OCI-LY7 (cell line): ENCODE measurements at regions not wholly inside any gene's neighbourhood (a gene's known extent, or its start where the extent isn't known, plus 50 kb on each side); places are given as distances from the start of the nearest gene placed in this dataset.

Source experiments
- BruUV-seq: library from RNA; stranded (reverse); fragments of 400-500 nt; replicated peaks from 2 replicates; lab custom pipeline; 2021; lab: Mats Ljungman, UMichigan
- CTCF ChIA-PET: fragments of 300-600 bp; sonication (Branson Sonifier 250); formaldehyde crosslinking; loops from one replicate; lab custom pipeline; 2022; ENCODE audit warnings: antibody characterized with exemption; ENCODE audit not compliant: unreplicated experiment; lab: Charles Lee
- POLR2A ChIA-PET: fragments of 300-600 bp; sonication (Branson Sonifier 250); formaldehyde crosslinking; loops from one replicate; lab custom pipeline; 2022; ENCODE audit warnings: antibody characterized with exemption; lab: Charles Lee
- DNase-seq: peaks from one replicate; pipeline ENCODE4 v3.0.0-alpha.2; 2015; ENCODE audit warnings: low spot score
- H2AFZ ChIP-seq: fragments of 200-600 bp; sonication (generic), shearing (Covaris generic); 2 replicates; pipeline ENCODE4 v1.6.1; 2014; ENCODE audit warnings: mild to moderate bottlenecking, antibody characterized with exemption, low read length, moderate library complexity
- H3K27ac ChIP-seq: fragments of 200-600 bp; sonication (generic); 2 replicates; pipeline ENCODE4 v1.5.1; 2014; ENCODE audit warnings: mixed run types, low read depth, mild to moderate bottlenecking, moderate library complexity, low read length, inconsistent platforms; ENCODE audit not compliant: poor library complexity, severe bottlenecking
- H3K36me3 ChIP-seq: fragments of 200-600 bp; sonication (generic); 2 replicates; pipeline ENCODE4 v1.6.1; 2014; ENCODE audit warnings: mild to moderate bottlenecking, antibody characterized with exemption, low read length, moderate library complexity, mixed read lengths; ENCODE audit not compliant: insufficient read depth
- H3K4me1 ChIP-seq: fragments of 200-600 bp; sonication (generic); 2 replicates; pipeline ENCODE4 v1.5.1; 2014; ENCODE audit warnings: mild to moderate bottlenecking, low read length; ENCODE audit not compliant: insufficient read depth, poor library complexity, severe bottlenecking
- H3K4me2 ChIP-seq: fragments of 200-600 bp; sonication (generic); 2 replicates; pipeline ENCODE4 v1.6.1; 2014; ENCODE audit warnings: mild to moderate bottlenecking, low read length
- H3K4me3 ChIP-seq: fragments of 200-600 bp; sonication (generic); 2 replicates; pipeline ENCODE4 v1.5.1; 2014; ENCODE audit warnings: mild to moderate bottlenecking, low read depth, low read length; ENCODE audit not compliant: poor library complexity, severe bottlenecking
- H3K79me2 ChIP-seq: fragments of 200-600 bp; sonication (generic); 2 replicates; pipeline ENCODE4 v1.6.1; 2016; ENCODE audit warnings: low read depth, mild to moderate bottlenecking, low read length, moderate library complexity, mixed read lengths; ENCODE audit not compliant: insufficient read depth
- H3K9me2 ChIP-seq: fragments of 200-600 bp; sonication (generic); 2 replicates; pipeline ENCODE4 v1.6.1; 2016; ENCODE audit warnings: mild to moderate bottlenecking, low read length, mixed read lengths; ENCODE audit not compliant: insufficient read depth
- H3K9me3 ChIP-seq: fragments of 200-600 bp; sonication (generic); 2 replicates; pipeline ENCODE4 v1.6.1; 2014; ENCODE audit warnings: mild to moderate bottlenecking, mixed run types, low read length, mixed read lengths
- H4K20me1 ChIP-seq: fragments of 200-600 bp; sonication (generic); 2 replicates; pipeline ENCODE4 v1.6.1; 2014; ENCODE audit warnings: mild to moderate bottlenecking, antibody characterized with exemption, low read length, moderate library complexity, mixed read lengths; ENCODE audit not compliant: insufficient read depth
- CTCF ChIP-seq: fragments of 200-600 bp; sonication (generic); conservative IDR thresholded peaks from 2 replicates; pipeline ENCODE4 v1.5.1; 2014; ENCODE audit warnings: mild to moderate bottlenecking, antibody characterized with exemption, low read length, moderate library complexity, mixed read lengths
- EZH2phosphoT487 ChIP-seq: fragments of 200-600 bp; sonication (generic); IDR thresholded peaks from 2 replicates; pipeline ENCODE4 v1.6.1; 2018; ENCODE audit warnings: low read depth, borderline replicate concordance, mild to moderate bottlenecking, mixed run types, antibody characterized with exemption, low read length, moderate library complexity, mixed read lengths
- intact Hi-C: fragments of 100-400 bp; cut with micrococcal nuclease; formaldehyde crosslinking; loops from one replicate; pipeline ENCODE4 v1.10.0; 2022; ENCODE audit not compliant: unreplicated experiment

- Histone ChIP-seq H3K4me2 (no peak overlapping the region), H3K79me2 (no peaks in the 10 kb centered on the region), H4K20me1 (no peaks in the 10 kb centered on the region), H3K4me1 (no peaks in the 10 kb centered on the region), H2AFZ (no peak overlapping the region), H3K36me3 (no peaks in the 10 kb centered on the region), H3K27ac (no peak overlapping the region), H3K9me2 (no peaks in the 10 kb centered on the region), H3K4me3 (no peak overlapping the region), H3K9me3 (no peaks in the 10 kb centered on the region)
- no TSS peak for BruUV-seq
- POLR2A ChIA-PET, result interaction anchor here (0.7 kb wide), 1 partner anchor 275 kb away, joined by 3 read pairs; no protein-coding TSS in a partner anchor
- no peak for DNase-seq
- CTCF ChIA-PET, result no interaction called here
- TF ChIP-seq CTCF, result no peak
- no peak for TF ChIP-seq EZH2phosphoT487
- intact Hi-C loops, result loop anchor here (10.0 kb wide), 1 partner anchor 665 kb away; no protein-coding TSS in a partner anchor
Measured at GRCh38 chr5:96329886-96330529, 103.0 kb downstream of the PCSK1 start.

- H3K4me3 ChIP-seq, result no peak overlapping the region
- no peak for TF ChIP-seq EZH2phosphoT487
- intact Hi-C loops, result no loop called here
- H3K36me3 ChIP-seq, result no peaks in the 10 kb centered on the region
- no peak for DNase-seq
- H3K4me2 ChIP-seq, result no peak overlapping the region
- H3K9me3 ChIP-seq, result no peaks in the 10 kb centered on the region
- ChIA-PET POLR2A (no interaction called here), CTCF (interaction anchor here (1.0 kb wide), 1 partner anchor 11 kb away, joined by 3 read pairs; no protein-coding TSS in a partner anchor)
- BruUV-seq, result no TSS peak
- no peaks in the 10 kb centered on the region for H4K20me1 ChIP-seq
- no peak overlapping the region for H2AFZ ChIP-seq
- no peaks in the 10 kb centered on the region for H3K9me2 ChIP-seq
- H3K4me1 ChIP-seq, result no peaks in the 10 kb centered on the region
- H3K27ac ChIP-seq, result no peak overlapping the region
- H3K79me2 ChIP-seq, result no peaks in the 10 kb centered on the region
Measured at GRCh38 chr5:96329289-96329688, 103.8 kb downstream of the PCSK1 start.

- H3K36me3 ChIP-seq, result no peaks in the 10 kb centered on the region
- H2AFZ ChIP-seq, result no peak overlapping the region
- TF ChIP-seq CTCF, result no peak
- no peak for TF ChIP-seq EZH2phosphoT487
- H3K27ac ChIP-seq, result no peak overlapping the region
- no peak for DNase-seq
- no TSS peak for BruUV-seq
- no peak overlapping the region for H3K4me3 ChIP-seq
- no peaks in the 10 kb centered on the region for H3K4me1 ChIP-seq
- POLR2A ChIA-PET, result interaction anchor here (1.5 kb wide), 1 partner anchor 10 kb away, joined by 7 read pairs; no protein-coding TSS in a partner anchor
- CTCF ChIA-PET, result no interaction called here
- H3K79me2 ChIP-seq, result no peaks in the 10 kb centered on the region
- no peak overlapping the region for H3K4me2 ChIP-seq
- H3K9me3 ChIP-seq, result no peaks in the 10 kb centered on the region
- intact Hi-C loops, result no loop called here
- no peaks in the 10 kb centered on the region for H3K9me2 ChIP-seq
- no peaks in the 10 kb centered on the region for H4K20me1 ChIP-seq
Measured at GRCh38 chr5:96327722-96328121, 105.3 kb downstream of the PCSK1 start.
